Heart right ventricle (tissue), 16 donors: ENCODE measurements at regions not wholly inside any gene's neighbourhood (a gene's known extent, or its start where the extent isn't known, plus 50 kb on each side); places are given as distances from the start of the nearest gene placed in this dataset.

Experiments used
- ATAC-seq, 8 donors: fragments of 200-7000 bp; cut with Tn5 transposase; one replicate each; pipeline ENCODE4 v1.9.1; 2020; ENCODE audit warnings: mild to moderate bottlenecking in 8 of 8, moderate library complexity in 8 of 8, moderate number of reproducible peaks in 1 of 8
- DNase-seq, 2 donors: peaks; one replicate each; pipeline ENCODE4 v3.0.0-alpha.2; 2020
- H3K27ac ChIP-seq, 10 donors: fragments of 200-600 bp; sonication (generic) in 2 of 10; one replicate each; pipeline versions ENCODE4 v1.5.0 to v1.8.0; 2020 to 2022; ENCODE audit warnings: mild to moderate bottlenecking in 3 of 10
- H3K27me3 ChIP-seq, 7 donors: fragments of 200-600 bp; one replicate each; pipeline ENCODE4 v1.8.0; 2021 to 2022; ENCODE audit warnings: mild to moderate bottlenecking in 2 of 7
- H3K36me3 ChIP-seq, 9 donors: fragments of 200-600 bp; sonication (generic) in 1 of 9; one replicate each; pipeline versions ENCODE4 v1.5.0 to v1.8.0; 2020 to 2022; ENCODE audit warnings: mild to moderate bottlenecking in 2 of 9
- H3K4me1 ChIP-seq, 9 donors: fragments of 200-600 bp; sonication (generic) in 1 of 9; one replicate each; pipeline versions ENCODE4 v1.5.0 to v1.8.0; 2020 to 2022; ENCODE audit warnings: mild to moderate bottlenecking in 4 of 9
- H3K4me3 ChIP-seq, 10 donors: fragments of 200-600 bp; sonication (generic) in 2 of 10; one replicate each; pipeline versions ENCODE4 v1.5.0 to v1.8.0; 2020 to 2022; ENCODE audit warnings: mild to moderate bottlenecking in 7 of 10, moderate library complexity in 2 of 10
- H3K9me3 ChIP-seq, 11 donors: fragments of 200-600 bp in 10 of 11; sonication (generic) in 2 of 11; one replicate each; pipeline versions ENCODE4 v1.5.0 to v1.8.0; 2013 to 2022; ENCODE audit warnings: mild to moderate bottlenecking in 2 of 11, control low read depth in 1 of 11, moderate library complexity in 1 of 11
- CTCF ChIP-seq, 9 donors: fragments of 200-600 bp; sonication (generic) in 2 of 9; IDR thresholded peaks; one replicate each; pipeline versions ENCODE4 v1.5.0 to v1.8.0; 2021 to 2022; ENCODE audit warnings: antibody characterized with exemption in 9 of 9, mild to moderate bottlenecking in 5 of 9, moderate library complexity in 1 of 9
- WGBS, 2 donors: extraction: QIAGEN DNeasy Blood & Tissue Kit; methylation state at CpG; one replicate each; pipeline ENCODE4 v1.1.7; 2013; ENCODE audit warnings: inconsistent platforms in 1 of 2; 5-methylcytosine and 5-hydroxymethylcytosine counted together
- intact Hi-C, 10 donors: fragments of 100-400 bp; cut with DNase I; formaldehyde crosslinking; loops; one replicate each; pipeline versions ENCODE4 v1.11.1 to v1.14.2; 2022
- donor health status: Arrhythmogenic right ventricular cardiomyopathy.
- donor health status: ischemic (EF 13 %, LVEDD 7.1; RV severe dilation, severe dysfunction).
- donor health status: healthy with polysubstance abuse.
- donor health status: DM: no; HTN: yes; CAD: no.
- donor health status: DM: no; HTN: no; CAD: no.
- donor health status: ischemic (EF 25% LVEDD 6.9; RV normal size, moderate dysfunction).
- donor health status: ischemic (EF 25% LVEDD 5.7; RV mildly dilated, moderate dysfunction).
- donor health status: healthy.
- donor health status: DM: yes; HTN: yes; CAD: no.
- donor health status: Ischemic cardiomyopathy.
- donor health status: ischemic (EF 35%, LVEDD 5.7; RV mildly dilated, moderate dysfunction).
- donor health status: nonischemic (EF 11% LVEDD 7.7; RV severe dilation, severe dysfunction).
- donor health status: DM: yes; HTN: yes; CAD: no.
- donor health status: PGD.
- donor health status: ischemic (EF 29% LVEDD 5.4; RV normal size, mild dysfunction).
- donor health status: nonischemic (EF 23%, LVEDD 6.1; RV moderate dilation, normal function).

DNA sequence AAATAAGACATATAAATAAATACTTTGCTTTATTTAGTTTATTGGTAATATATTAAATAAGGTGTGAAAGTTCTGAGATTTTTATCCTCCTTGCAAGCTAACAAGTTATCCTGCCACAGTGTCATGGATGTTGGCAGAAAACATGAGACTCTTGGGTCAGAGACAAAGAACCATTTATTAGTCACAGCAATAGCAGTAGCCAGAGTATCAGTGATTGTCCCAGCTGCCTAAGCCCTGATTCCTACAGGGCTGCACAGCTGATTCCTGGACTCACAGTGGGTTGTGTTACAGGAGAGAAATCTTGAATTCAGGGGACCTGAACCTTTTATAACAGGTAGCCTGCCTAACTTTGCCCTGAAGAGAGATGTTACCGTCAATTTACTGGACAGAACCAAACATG is 304.5 kb upstream of the ZNF608 start:
- TF ChIP-seq CTCF (IDR thresholded peaks at IDR 0.05): no peak
- H3K27ac ChIP-seq: no peak overlapping the region
- no peak overlapping the region for H3K4me3 ChIP-seq
- no peaks in the 10 kb centered on the region for H3K4me1 ChIP-seq
- H3K27me3 ChIP-seq: no peaks in the 10 kb centered on the region
- peaks cover 0 to 4% (median 0%) of the 10 kb centered on the region in 11 donors for H3K9me3 ChIP-seq
- intact Hi-C loops: no loop called here
- no peak for DNase-seq
- ATAC-seq: no peak
- no peaks in the 10 kb centered on the region for H3K36me3 ChIP-seq
- WGBS, 2 donors: 100% methylated on average over 1 of the region's 1 CpG

DNA sequence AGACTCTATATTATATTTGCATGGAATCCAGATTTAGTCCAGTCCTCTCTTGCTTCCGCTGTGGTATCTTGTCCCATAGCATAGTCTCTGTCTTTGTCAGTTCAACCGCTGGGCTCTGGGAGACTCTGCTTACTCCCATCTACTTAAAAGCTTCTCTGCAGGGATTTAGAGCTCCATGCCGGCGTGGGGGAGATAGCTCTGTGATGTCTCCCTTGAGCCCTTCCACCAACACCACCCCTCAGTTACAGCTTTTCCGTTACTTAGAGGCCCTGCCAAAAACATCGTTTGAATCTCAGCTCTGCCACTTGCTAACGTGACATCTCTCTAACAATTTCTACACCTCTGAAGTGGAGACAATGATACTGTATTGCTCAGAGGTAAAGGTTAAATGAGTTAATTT is 306.1 kb upstream of the ZNF608 start:
- ATAC-seq: no peak
- no peak overlapping the region for H3K4me3 ChIP-seq
- peaks cover 0 to 4% (median 0%) of the 10 kb centered on the region in 11 donors for H3K9me3 ChIP-seq
- H3K4me1 ChIP-seq: peaks cover 0 to under 1% (median 0%) of the 10 kb centered on the region in 9 donors
- TF ChIP-seq CTCF (IDR thresholded peaks at IDR 0.05): no peak
- no peaks in the 10 kb centered on the region for H3K36me3 ChIP-seq
- H3K27me3 ChIP-seq: no peaks in the 10 kb centered on the region
- H3K27ac ChIP-seq: no peak overlapping the region
- intact Hi-C loops: no loop called here
- WGBS, 2 donors: 48 to 67% methylated on average over 7 of the region's 7 CpGs
- no peak for DNase-seq

DNA sequence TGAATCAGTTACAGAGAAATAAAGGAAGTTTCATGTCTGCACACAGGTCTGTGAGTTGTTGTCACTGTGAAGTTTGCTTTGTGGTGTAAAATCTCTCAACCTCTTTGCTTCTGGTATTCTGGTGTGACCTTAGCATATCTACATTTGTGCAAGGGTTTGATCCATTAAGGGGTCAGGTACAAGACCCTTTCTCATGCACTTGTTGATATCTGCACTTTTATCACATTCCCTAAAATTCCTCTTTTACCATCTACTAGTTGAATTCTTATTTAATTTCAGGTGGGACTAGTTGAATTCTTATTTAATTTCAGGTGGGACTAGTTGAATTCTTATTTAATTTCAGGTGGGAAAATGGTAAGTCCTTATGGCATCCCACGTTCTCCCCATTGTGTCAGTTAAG is 306.7 kb upstream of the ZNF608 start:
- no peak for TF ChIP-seq CTCF (IDR thresholded peaks at IDR 0.05)
- H3K4me1 ChIP-seq: peaks cover 0 to 7% (median 3%) of the 10 kb centered on the region in 9 donors
- H3K9me3 ChIP-seq: peaks cover 0 to 4% (median 0%) of the 10 kb centered on the region in 11 donors
- H3K4me3 ChIP-seq: no peak overlapping the region
- H3K36me3 ChIP-seq: no peaks in the 10 kb centered on the region
- DNase-seq: no peak
- intact Hi-C loops: no loop called here
- WGBS, 2 donors: 92 to 97% methylated on average over 1 of the region's 1 CpG
- H3K27me3 ChIP-seq: no peaks in the 10 kb centered on the region
- no peak overlapping the region for H3K27ac ChIP-seq
- ATAC-seq: no peak

GRCh38 chr5:125054146-125054545 is 307.7 kb upstream of the ZNF608 start:
- H3K4me3 ChIP-seq: no peak overlapping the region
- H3K27ac ChIP-seq: no peak overlapping the region
- peaks cover 0 to 4% (median 0%) of the 10 kb centered on the region in 11 donors for H3K9me3 ChIP-seq
- no peaks in the 10 kb centered on the region for H3K36me3 ChIP-seq
- peaks cover 0 to 16% (median 11%) of the 10 kb centered on the region in 9 donors for H3K4me1 ChIP-seq
- no peak for TF ChIP-seq CTCF (IDR thresholded peaks at IDR 0.05)
- H3K27me3 ChIP-seq: no peaks in the 10 kb centered on the region
- 100% methylated on average over 4 of the region's 4 CpGs for WGBS, 2 donors
- intact Hi-C loops: no loop called here
- ATAC-seq (no peak), DNase-seq (no peak)
